H9 (cell line): ENCODE measurements at regions not wholly inside any gene's neighbourhood (a gene's known extent, or its start where the extent isn't known, plus 50 kb on each side); places are given as distances from the start of the nearest gene placed in this dataset.
A peak's percentile ranks its signal among the peaks of the same experiment; 100 is the strongest.

Source experiments
- DNase-seq: peaks from one replicate; pipeline ENCODE4 v3.0.0-alpha.2; 2017
- H2AFZ ChIP-seq: one replicate; pipeline ENCODE4 v1.6.1; 2013; ENCODE audit warnings: mild to moderate bottlenecking, low read length, control low read depth, moderate library complexity
- H2AK5ac ChIP-seq: 2 replicates; pipeline ENCODE4 v1.6.1; 2013; ENCODE audit warnings: low read length, control low read depth, mixed read lengths; ENCODE audit not compliant: insufficient read length
- H2BK120ac ChIP-seq: one replicate; pipeline ENCODE4 v1.6.1; 2013; ENCODE audit warnings: low read depth, mild to moderate bottlenecking, low read length, control low read depth, inconsistent platforms; ENCODE audit not compliant: poor library complexity, severe bottlenecking
- H2BK12ac ChIP-seq: 2 replicates; pipeline ENCODE4 v1.6.1; 2013; ENCODE audit warnings: low read length, control low read depth, mixed read lengths, low read depth; ENCODE audit not compliant: insufficient read length
- H2BK15ac ChIP-seq: 2 replicates; pipeline ENCODE4 v1.6.1; 2013; ENCODE audit warnings: low read depth, low read length, control low read depth
- H2BK20ac ChIP-seq: one replicate; pipeline ENCODE4 v1.6.1; 2013; ENCODE audit warnings: low read depth, mild to moderate bottlenecking, low read length, control low read depth, inconsistent platforms; ENCODE audit not compliant: poor library complexity, severe bottlenecking
- H2BK5ac ChIP-seq: 2 replicates; pipeline ENCODE4 v1.6.1; 2013; ENCODE audit warnings: low read length, control low read depth, mixed read lengths; ENCODE audit not compliant: insufficient read length
- H3K14ac ChIP-seq: 2 replicates; pipeline ENCODE4 v1.6.1; 2013; ENCODE audit warnings: low read length, control low read depth; ENCODE audit not compliant: insufficient read depth
- H3K18ac ChIP-seq: 2 replicates; pipeline ENCODE4 v1.6.1; 2013; ENCODE audit warnings: low read depth, mild to moderate bottlenecking, mixed read lengths, low read length, control low read depth; ENCODE audit not compliant: insufficient read length
- H3K23ac ChIP-seq: 2 replicates; pipeline ENCODE4 v1.6.1; 2013; ENCODE audit warnings: low read length, control low read depth, mixed read lengths, low read depth; ENCODE audit not compliant: insufficient read length
- H3K23me2 ChIP-seq: 2 replicates; pipeline ENCODE4 v1.6.1; 2013; ENCODE audit warnings: low read depth, mild to moderate bottlenecking, mixed read lengths, low read length, control low read depth; ENCODE audit not compliant: insufficient read length, poor library complexity, severe bottlenecking
- H3K27ac ChIP-seq: 2 replicates; pipeline ENCODE4 v1.5.1; 2013; ENCODE audit warnings: low read length, control low read depth, mixed read lengths, low read depth; ENCODE audit not compliant: insufficient read length
- H3K27me3 ChIP-seq: 2 replicates; pipeline ENCODE4 v1.6.1; 2013; ENCODE audit warnings: low read length, control low read depth, inconsistent platforms; ENCODE audit not compliant: insufficient read depth
- H3K4ac ChIP-seq: 2 replicates; pipeline ENCODE4 v1.6.1; 2013; ENCODE audit warnings: low read depth, mild to moderate bottlenecking, control low read depth, inconsistent platforms, low read length, moderate library complexity
- H3K4me1 ChIP-seq: 2 replicates; pipeline ENCODE4 v1.6.1; 2013; ENCODE audit warnings: low read length, control low read depth, inconsistent platforms; ENCODE audit not compliant: insufficient read depth
- H3K4me2 ChIP-seq: 2 replicates; pipeline ENCODE4 v1.6.1; 2013; ENCODE audit warnings: low read length, control low read depth, mixed read lengths; ENCODE audit not compliant: insufficient read length, insufficient read depth
- H3K56ac ChIP-seq: 2 replicates; pipeline ENCODE4 v1.6.1; 2013; ENCODE audit warnings: low read depth, mild to moderate bottlenecking, mixed read lengths, low read length, control low read depth; ENCODE audit not compliant: insufficient read length
- H3K79me1 ChIP-seq: 2 replicates; pipeline ENCODE4 v1.6.1; 2013; ENCODE audit warnings: low read depth, mild to moderate bottlenecking, moderate library complexity, low read length, control low read depth, inconsistent platforms; ENCODE audit not compliant: insufficient read depth, poor library complexity, severe bottlenecking
- H3K79me2 ChIP-seq: 2 replicates; pipeline ENCODE4 v1.6.1; 2013; ENCODE audit warnings: low read length, control low read depth, inconsistent platforms; ENCODE audit not compliant: insufficient read depth
- H3K9ac ChIP-seq: 2 replicates; pipeline ENCODE4 v1.6.1; 2013; ENCODE audit warnings: low read length, control low read depth, mixed read lengths; ENCODE audit not compliant: insufficient read length; ENCODE audit errors: extremely low read depth
- H3K9me3 ChIP-seq: one replicate; pipeline ENCODE4 v1.6.1; 2013; ENCODE audit warnings: low read depth, low read length, inconsistent platforms; ENCODE audit not compliant: control insufficient read depth
- H3T11ph ChIP-seq: one replicate; pipeline ENCODE4 v1.6.1; 2013; ENCODE audit warnings: mild to moderate bottlenecking, low read length, control low read depth, inconsistent platforms
- H4K20me1 ChIP-seq: one replicate; pipeline ENCODE4 v1.6.1; 2013; ENCODE audit not compliant: control insufficient read depth, insufficient read length, insufficient read depth
- H4K5ac ChIP-seq: 2 replicates; pipeline ENCODE4 v1.6.1; 2013; ENCODE audit warnings: low read depth, mild to moderate bottlenecking, mixed read lengths, low read length, control low read depth; ENCODE audit not compliant: insufficient read length
- H4K8ac ChIP-seq: replicated peaks from 2 replicates; pipeline ENCODE4 v1.6.1; 2013; ENCODE audit warnings: low read length, control low read depth, mixed read lengths, low read depth; ENCODE audit not compliant: insufficient read length
- H4K91ac ChIP-seq: 2 replicates; pipeline ENCODE4 v1.6.1; 2013; ENCODE audit warnings: low read depth, mild to moderate bottlenecking, moderate library complexity, mixed read lengths, low read length, control low read depth; ENCODE audit not compliant: insufficient read length
- H3K27ac Mint-ChIP-seq, 3 experiments: 2 replicates in 2 of 3; 3 replicates in 1 of 3; pipeline ENCODE4 v1.8.0; 2020 to 2021; ENCODE audit warnings: mixed read lengths in 3 of 3, mild to moderate bottlenecking in 1 of 3, moderate library complexity in 1 of 3
- H3K27me3 Mint-ChIP-seq: 2 replicates; pipeline ENCODE4 v1.8.0; 2021; ENCODE audit warnings: low read depth, mild to moderate bottlenecking, moderate library complexity, mixed read lengths
- H3K36me3 Mint-ChIP-seq, 3 experiments: 2 replicates in 2 of 3; 3 replicates in 1 of 3; pipeline ENCODE4 v1.8.0; 2020 to 2021; ENCODE audit warnings: low read depth in 3 of 3, mixed read lengths in 3 of 3; ENCODE audit not compliant: insufficient read depth in 1 of 3
- H3K4me1 Mint-ChIP-seq, 2 experiments: 2 replicates each; pipeline ENCODE4 v1.8.0; 2020; ENCODE audit warnings: mixed read lengths in 2 of 2
- H3K4me3 Mint-ChIP-seq, 2 experiments: 2 replicates in 1 of 2; 3 replicates in 1 of 2; pipeline ENCODE4 v1.8.0; 2020 to 2021; ENCODE audit warnings: mild to moderate bottlenecking in 2 of 2, mixed read lengths in 2 of 2, moderate library complexity in 1 of 2
- H3K9me3 Mint-ChIP-seq, 2 experiments: 2 replicates in 1 of 2; 3 replicates in 1 of 2; pipeline ENCODE4 v1.8.0; 2020; ENCODE audit warnings: mild to moderate bottlenecking in 2 of 2, mixed read lengths in 2 of 2, moderate library complexity in 1 of 2
- WGBS: extraction: QIAGEN DNeasy Blood & Tissue Kit; methylation state at CpG from one replicate; pipeline ENCODE4 v1.1.7; 2013; ENCODE audit warnings: missing lambda C conversion rate, low lambda C conversion rate, mixed read lengths; ENCODE audit not compliant: insufficient read length; ENCODE audit errors: extremely low coverage; 5-methylcytosine and 5-hydroxymethylcytosine counted together
- TF ChIP-seq, protein P1 (sequence below): fragments of 200-600 bp; sonication (generic); conservative IDR thresholded peaks from 3 replicates; pipeline ENCODE4 v1.8.0; 2021; ENCODE audit warnings: antibody characterized with exemption, mild to moderate bottlenecking

DNA sequence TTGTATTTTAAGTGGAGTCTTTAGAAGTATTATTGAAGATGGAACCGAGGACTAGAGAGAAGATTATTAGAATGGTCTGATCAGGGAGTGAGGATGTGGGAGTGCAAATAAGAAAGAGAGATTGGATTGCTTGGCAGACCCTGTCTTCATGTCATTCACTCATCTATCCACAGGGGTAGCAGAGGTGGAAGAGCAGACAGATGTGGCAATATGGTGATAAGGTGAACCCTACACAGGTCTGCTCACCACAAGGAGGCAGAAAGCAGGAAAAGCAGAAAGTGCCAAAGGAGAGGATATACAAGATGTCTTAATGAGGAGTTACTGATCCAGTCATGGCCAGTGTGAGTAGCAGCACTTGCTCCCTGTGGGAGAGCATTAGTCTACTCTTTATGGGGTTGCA, 129.4 kb downstream of the MAGEE2 start:
- no peak overlapping the region for H4K8ac ChIP-seq
- no peaks in the 10 kb centered on the region for H3K23me2 ChIP-seq
- H3K27ac Mint-ChIP-seq, result no peak overlapping the region
- WGBS, result no CpG with 5 or more reads among the region's 1 CpG
- H3K4me1 Mint-ChIP-seq, result no peaks in the 10 kb centered on the region
- DNase-seq, result no peak
- no peak overlapping the region for H2BK20ac ChIP-seq
- no peaks in the 10 kb centered on the region for H3K79me2 ChIP-seq
- no peaks in the 10 kb centered on the region for H4K20me1 ChIP-seq
- peaks cover 44% of the 10 kb centered on the region for H3K9me3 ChIP-seq
- H3K23ac ChIP-seq, result no peak overlapping the region
- H2BK120ac ChIP-seq, result no peak overlapping the region
- H3K4me2 ChIP-seq, result no peak overlapping the region
- no peak overlapping the region for H4K91ac ChIP-seq
- no peaks in the 10 kb centered on the region for H3K79me1 ChIP-seq
- no peak overlapping the region for H2BK15ac ChIP-seq
- no peak overlapping the region for H2BK12ac ChIP-seq
- no peak overlapping the region for H3K9ac ChIP-seq
- no peak overlapping the region for H3K4me3 Mint-ChIP-seq
- H3K4ac ChIP-seq, result no peak overlapping the region
- no peak overlapping the region for H2BK5ac ChIP-seq
- TF ChIP-seq, protein P1, sequence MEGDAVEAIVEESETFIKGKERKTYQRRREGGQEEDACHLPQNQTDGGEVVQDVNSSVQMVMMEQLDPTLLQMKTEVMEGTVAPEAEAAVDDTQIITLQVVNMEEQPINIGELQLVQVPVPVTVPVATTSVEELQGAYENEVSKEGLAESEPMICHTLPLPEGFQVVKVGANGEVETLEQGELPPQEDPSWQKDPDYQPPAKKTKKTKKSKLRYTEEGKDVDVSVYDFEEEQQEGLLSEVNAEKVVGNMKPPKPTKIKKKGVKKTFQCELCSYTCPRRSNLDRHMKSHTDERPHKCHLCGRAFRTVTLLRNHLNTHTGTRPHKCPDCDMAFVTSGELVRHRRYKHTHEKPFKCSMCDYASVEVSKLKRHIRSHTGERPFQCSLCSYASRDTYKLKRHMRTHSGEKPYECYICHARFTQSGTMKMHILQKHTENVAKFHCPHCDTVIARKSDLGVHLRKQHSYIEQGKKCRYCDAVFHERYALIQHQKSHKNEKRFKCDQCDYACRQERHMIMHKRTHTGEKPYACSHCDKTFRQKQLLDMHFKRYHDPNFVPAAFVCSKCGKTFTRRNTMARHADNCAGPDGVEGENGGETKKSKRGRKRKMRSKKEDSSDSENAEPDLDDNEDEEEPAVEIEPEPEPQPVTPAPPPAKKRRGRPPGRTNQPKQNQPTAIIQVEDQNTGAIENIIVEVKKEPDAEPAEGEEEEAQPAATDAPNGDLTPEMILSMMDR, result peak; percentile 21; the same call in 1 of the 3 replicates
- no peaks in the 10 kb centered on the region for H3K27me3 ChIP-seq
- no peaks in the 10 kb centered on the region for H3K27me3 Mint-ChIP-seq
- no peak overlapping the region for H3T11ph ChIP-seq
- peaks cover 57 to 65% of the 10 kb centered on the region in 2 experiments for H3K9me3 Mint-ChIP-seq
- H3K18ac ChIP-seq, result no peak overlapping the region
- H3K27ac ChIP-seq, result no peak overlapping the region
- no peak overlapping the region for H3K14ac ChIP-seq
- no peak overlapping the region for H3K56ac ChIP-seq
- no peak overlapping the region for H2AFZ ChIP-seq
- no peak overlapping the region for H4K5ac ChIP-seq
- H2AK5ac ChIP-seq, result no peak overlapping the region
- no peaks in the 10 kb centered on the region for H3K4me1 ChIP-seq
- peaks cover 6 to 7% (median 7%) of the 10 kb centered on the region in 3 experiments; a peak in 4 of 7 replicates for H3K36me3 Mint-ChIP-seq
